ENCODE measurements at regions not wholly inside any gene's neighbourhood (a gene's known extent, or its start where the extent isn't known, plus 50 kb on each side); places are given as distances from the start of the nearest gene placed in this dataset.

DNA sequence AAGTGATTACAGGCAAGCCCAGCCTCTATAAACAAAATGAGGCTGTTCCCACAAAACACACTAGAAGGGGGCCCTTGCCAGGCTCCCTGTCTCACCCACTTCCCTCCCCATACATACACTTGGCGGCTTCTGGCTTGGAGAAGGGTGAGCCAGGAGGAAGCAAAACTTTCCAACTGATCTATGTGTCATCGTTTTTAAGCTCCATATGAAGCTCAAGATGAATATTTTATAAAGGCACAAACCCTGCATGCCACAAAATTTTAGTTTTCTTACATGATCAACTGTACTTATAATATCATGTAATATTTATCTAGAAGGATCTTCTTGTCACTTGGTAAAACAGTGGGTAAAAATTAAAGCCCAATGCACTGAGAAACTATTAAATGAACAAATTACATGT is 80.8 kb upstream of the TJP1 start:
- TF ChIP-seq, protein P1, sequence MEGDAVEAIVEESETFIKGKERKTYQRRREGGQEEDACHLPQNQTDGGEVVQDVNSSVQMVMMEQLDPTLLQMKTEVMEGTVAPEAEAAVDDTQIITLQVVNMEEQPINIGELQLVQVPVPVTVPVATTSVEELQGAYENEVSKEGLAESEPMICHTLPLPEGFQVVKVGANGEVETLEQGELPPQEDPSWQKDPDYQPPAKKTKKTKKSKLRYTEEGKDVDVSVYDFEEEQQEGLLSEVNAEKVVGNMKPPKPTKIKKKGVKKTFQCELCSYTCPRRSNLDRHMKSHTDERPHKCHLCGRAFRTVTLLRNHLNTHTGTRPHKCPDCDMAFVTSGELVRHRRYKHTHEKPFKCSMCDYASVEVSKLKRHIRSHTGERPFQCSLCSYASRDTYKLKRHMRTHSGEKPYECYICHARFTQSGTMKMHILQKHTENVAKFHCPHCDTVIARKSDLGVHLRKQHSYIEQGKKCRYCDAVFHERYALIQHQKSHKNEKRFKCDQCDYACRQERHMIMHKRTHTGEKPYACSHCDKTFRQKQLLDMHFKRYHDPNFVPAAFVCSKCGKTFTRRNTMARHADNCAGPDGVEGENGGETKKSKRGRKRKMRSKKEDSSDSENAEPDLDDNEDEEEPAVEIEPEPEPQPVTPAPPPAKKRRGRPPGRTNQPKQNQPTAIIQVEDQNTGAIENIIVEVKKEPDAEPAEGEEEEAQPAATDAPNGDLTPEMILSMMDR (IDR thresholded peaks at IDR 0.05; ENCODE audit: low read depth, low read length), result no peak
- TF ChIP-seq POLR2A (IDR thresholded peaks at IDR 0.05; ENCODE audit: extremely low read depth, insufficient read length) (no peak), MYC (IDR thresholded peaks at IDR 0.05; ENCODE audit: low read depth, low read length) (no peak)
- TF ChIP-seq, protein P2, sequence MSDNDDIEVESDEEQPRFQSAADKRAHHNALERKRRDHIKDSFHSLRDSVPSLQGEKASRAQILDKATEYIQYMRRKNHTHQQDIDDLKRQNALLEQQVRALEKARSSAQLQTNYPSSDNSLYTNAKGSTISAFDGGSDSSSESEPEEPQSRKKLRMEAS (IDR thresholded peaks at IDR 0.05; ENCODE audit: low read depth, low read length), result no peak

Data from NB4 (cell line).